A549 (cell line): ENCODE measurements at regions not wholly inside any gene's neighbourhood (a gene's known extent, or its start where the extent isn't known, plus 50 kb on each side); places are given as distances from the start of the nearest gene placed in this dataset.

Source experiments
- ATAC-seq, 2 experiments: fragments of 200-7000 bp in 1 of 2; fragments of >200 bp in 1 of 2; cut with Nextera tagmentation in 1 of 2; cut with Tn5 transposase in 1 of 2; 3 replicates each; pipeline versions ENCODE4 v1.8.0 to v1.9.1; 2018 to 2020; ENCODE audit warnings: mild to moderate bottlenecking in 1 of 2, moderate library complexity in 1 of 2
- CTCF ChIA-PET: fragments of 300-600 bp; sonication (Branson Sonifier 250); formaldehyde crosslinking; extraction: SDS; loops from one replicate; lab custom pipeline; 2021; ENCODE audit warnings: antibody characterized with exemption, inconsistent platforms; lab: Yijun Ruan, JAX
- POLR2A ChIA-PET: fragments of 350-600 bp; formaldehyde crosslinking; extraction: SDS; loops from one replicate; lab custom pipeline; 2021; ENCODE audit warnings: antibody characterized with exemption, inconsistent platforms; lab: Yijun Ruan, JAX
- DNase-seq, 2 experiments: peaks; one replicate each; pipeline versions ENCODE4 v3.0.0 to v3.0.0-alpha.2; 2011 to 2016; ENCODE audit warnings: low read depth in 1 of 2, low spot score in 1 of 2
- FAIRE-seq: peaks from 2 replicates; lab custom pipeline; 2011; peaks lifted over from hg19 to GRCh38; lab: Jason Lieb, UNC
- H3K27ac ChIP-seq, 2 experiments: fragments of >200 bp; sonication (Bioruptor Twin); formaldehyde crosslinking; 3 replicates each; pipeline ENCODE4 v1.5.1; 2016 to 2017
- H3K4me1 ChIP-seq: fragments of >200 bp; sonication (Bioruptor Twin); formaldehyde crosslinking; 3 replicates; pipeline ENCODE4 v1.6.1; 2016
- H3K4me2 ChIP-seq: fragments of >200 bp; sonication (Bioruptor Twin); formaldehyde crosslinking; 3 replicates; pipeline ENCODE4 v1.6.1; 2016
- H3K4me3 ChIP-seq: fragments of >200 bp; sonication (Bioruptor Twin); formaldehyde crosslinking; 3 replicates; pipeline ENCODE4 v1.5.1; 2016
- H3K9me3 ChIP-seq: fragments of >200 bp; sonication (Bioruptor Twin); formaldehyde crosslinking; 3 replicates; pipeline ENCODE4 v1.6.1; 2016
- BHLHE40 ChIP-seq: IDR thresholded peaks from 2 replicates; pipeline ENCODE4 v1.6.1; 2012; ENCODE audit warnings: low read depth, low read length, inconsistent platforms
- CBX8 ChIP-seq: fragments of 200-600 bp; sonication (generic); IDR thresholded peaks from 2 replicates; pipeline ENCODE4 v1.6.1; 2016
- CEBPB ChIP-seq, 2 experiments: fragments of >200 bp in 1 of 2; sonication (Bioruptor Twin) in 1 of 2; formaldehyde crosslinking in 1 of 2; IDR thresholded peaks; 2 replicates each; pipeline ENCODE4 v1.6.1; 2012 to 2016
- CHD4 ChIP-seq: fragments of 200-600 bp; sonication (generic); IDR thresholded peaks from 2 replicates; pipeline ENCODE4 v1.6.1; 2016; ENCODE audit warnings: antibody characterized with exemption, mild to moderate bottlenecking, borderline replicate concordance
- EHF ChIP-seq: fragments of 250-450 bp; sonication (Bioruptor Pico); IDR thresholded peaks from 2 replicates; pipeline ENCODE4 v1.5.0; 2020; ENCODE audit warnings: mild to moderate bottlenecking
- FOSB ChIP-seq: fragments of 250-450 bp; sonication (Bioruptor Pico); IDR thresholded peaks from 2 replicates; pipeline ENCODE4 v1.5.0; 2020; ENCODE audit warnings: mild to moderate bottlenecking, moderate library complexity
- FOXS1 ChIP-seq: fragments of 250-450 bp; sonication (Bioruptor Pico); IDR thresholded peaks from 2 replicates; pipeline ENCODE4 v1.5.0; 2020; ENCODE audit warnings: mild to moderate bottlenecking, moderate library complexity
- HDAC2 ChIP-seq: fragments of 200-600 bp; sonication (generic); IDR thresholded peaks from 2 replicates; pipeline ENCODE4 v1.6.1; 2016
- HEYL ChIP-seq: fragments of 250-450 bp; sonication (Bioruptor Pico); IDR thresholded peaks from 2 replicates; pipeline ENCODE4 v1.8.0; 2021; ENCODE audit warnings: mild to moderate bottlenecking, moderate library complexity
- HOXB5 ChIP-seq: fragments of 250-450 bp; sonication (Bioruptor Pico); IDR thresholded peaks from 2 replicates; pipeline ENCODE4 v1.5.0; 2020; ENCODE audit warnings: mild to moderate bottlenecking, moderate library complexity
- JUN ChIP-seq, 2 experiments: fragments of >200 bp; sonication (Bioruptor Twin); formaldehyde crosslinking; IDR thresholded peaks; 2 replicates in 1 of 2; 3 replicates in 1 of 2; pipeline ENCODE4 v1.6.1; 2016 to 2017
- KDM5A ChIP-seq: fragments of 200-600 bp; sonication (generic); IDR thresholded peaks from 2 replicates; pipeline ENCODE4 v1.6.1; 2016; ENCODE audit warnings: antibody characterized with exemption, mild to moderate bottlenecking
- MAFK ChIP-seq: fragments of 450-650 bp; IDR thresholded peaks from 2 replicates; pipeline ENCODE4 v1.6.1; 2014; ENCODE audit not compliant: partially characterized antibody
- MAZ ChIP-seq: fragments of 150-350 bp; IDR thresholded peaks from 2 replicates; pipeline ENCODE4 v1.6.1; 2014; ENCODE audit warnings: antibody characterized with exemption, low read depth, low read length, borderline replicate concordance
- NFE2L2 ChIP-seq: fragments of 150-350 bp; conservative IDR thresholded peaks from 2 replicates; pipeline ENCODE4 v1.6.1; 2014; ENCODE audit warnings: low read length
- NPAS2 ChIP-seq: fragments of 250-450 bp; sonication (Bioruptor Pico); IDR thresholded peaks from 2 replicates; pipeline ENCODE4 v1.8.0; 2022; ENCODE audit warnings: mild to moderate bottlenecking, moderate library complexity, borderline replicate concordance
- RARB ChIP-seq: fragments of 250-450 bp; sonication (Bioruptor Pico); IDR thresholded peaks from 2 replicates; pipeline ENCODE4 v1.8.0; 2021; ENCODE audit warnings: mild to moderate bottlenecking, moderate library complexity
- RFX5 ChIP-seq: fragments of 450-650 bp; IDR thresholded peaks from 2 replicates; pipeline ENCODE4 v1.7.1; 2014; ENCODE audit warnings: antibody characterized with exemption, mild to moderate bottlenecking, moderate library complexity
- RNF2 ChIP-seq: fragments of 200-600 bp; sonication (generic); IDR thresholded peaks from 2 replicates; pipeline ENCODE4 v1.6.1; 2016; ENCODE audit warnings: low read depth, mild to moderate bottlenecking, antibody characterized with exemption, moderate library complexity, borderline replicate concordance
- SREBF2 ChIP-seq: fragments of 450-650 bp; IDR thresholded peaks from 2 replicates; pipeline ENCODE4 v1.6.1; 2014; ENCODE audit warnings: mild to moderate bottlenecking, moderate library complexity
- ZNF302 ChIP-seq: fragments of 250-450 bp; sonication (Bioruptor Pico); IDR thresholded peaks from 2 replicates; pipeline ENCODE4 v1.9.0; 2021; ENCODE audit warnings: inconsistent platforms, mild to moderate bottlenecking, moderate library complexity
- WGBS: methylation state at CpG from one replicate; pipeline ENCODE4 v1.1.6; 2017; ENCODE audit errors: missing lambda C conversion rate; 5-methylcytosine and 5-hydroxymethylcytosine counted together
- TF ChIP-seq, protein P1 (sequence below): fragments of >200 bp; sonication (Bioruptor Twin); formaldehyde crosslinking; IDR thresholded peaks from 3 replicates; pipeline ENCODE4 v1.5.1; 2016
- TF ChIP-seq, protein P2 (sequence below): IDR thresholded peaks from 2 replicates; pipeline ENCODE4 v1.6.1; 2012
- TF ChIP-seq, protein P3 (sequence below): IDR thresholded peaks from 2 replicates; pipeline ENCODE4 v1.6.1; 2012; ENCODE audit warnings: low read depth, borderline replicate concordance
- TF ChIP-seq, protein P4 (sequence below): fragments of >200 bp; sonication (Bioruptor Twin); formaldehyde crosslinking; IDR thresholded peaks from 2 replicates; pipeline ENCODE4 v1.6.1; 2016
- TF ChIP-seq, protein P5 (sequence below): fragments of 250-450 bp; sonication (Bioruptor Pico); IDR thresholded peaks from 2 replicates; pipeline ENCODE4 v1.5.0; 2020; ENCODE audit warnings: low read depth, mild to moderate bottlenecking, moderate library complexity
- TF ChIP-seq, protein P6 (sequence below): fragments of >200 bp; sonication (Bioruptor Twin); formaldehyde crosslinking; IDR thresholded peaks from 3 replicates; pipeline ENCODE4 v1.6.1; 2016
- TF ChIP-seq, protein P7 (sequence below): IDR thresholded peaks from 2 replicates; pipeline ENCODE4 v1.6.1; 2012
- TF ChIP-seq, protein P8 (sequence below): fragments of 250-450 bp; sonication (Bioruptor Pico); IDR thresholded peaks from 2 replicates; pipeline ENCODE4 v1.5.0; 2021; ENCODE audit warnings: mild to moderate bottlenecking, moderate library complexity, borderline replicate concordance

DNA sequence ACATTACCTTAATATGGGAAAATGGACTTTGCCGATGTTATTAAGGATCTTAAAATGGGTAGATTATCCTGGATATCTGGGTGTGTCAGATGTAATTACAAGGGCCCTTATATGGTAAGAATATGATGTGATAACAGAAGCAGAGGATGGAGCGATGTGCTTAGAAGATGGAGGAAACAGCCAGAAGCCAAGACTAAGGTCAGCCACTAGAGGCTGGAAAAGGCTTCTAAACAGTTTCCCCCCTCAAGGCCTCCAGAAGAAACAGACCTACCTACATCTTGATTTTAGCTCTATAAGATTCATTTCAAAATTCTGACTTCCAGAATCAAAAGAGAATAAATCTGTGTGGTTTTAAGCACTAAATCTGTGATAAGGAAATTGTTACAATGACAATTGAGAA, 131.9 kb downstream of the CAAP1 start:
- no peak for ATAC-seq
- CTCF ChIA-PET = interaction anchor here (0.6 kb wide), 1 partner anchor 1050 kb away, joined by 4 read pairs; no protein-coding TSS in a partner anchor
- POLR2A ChIA-PET = no interaction called here

DNA sequence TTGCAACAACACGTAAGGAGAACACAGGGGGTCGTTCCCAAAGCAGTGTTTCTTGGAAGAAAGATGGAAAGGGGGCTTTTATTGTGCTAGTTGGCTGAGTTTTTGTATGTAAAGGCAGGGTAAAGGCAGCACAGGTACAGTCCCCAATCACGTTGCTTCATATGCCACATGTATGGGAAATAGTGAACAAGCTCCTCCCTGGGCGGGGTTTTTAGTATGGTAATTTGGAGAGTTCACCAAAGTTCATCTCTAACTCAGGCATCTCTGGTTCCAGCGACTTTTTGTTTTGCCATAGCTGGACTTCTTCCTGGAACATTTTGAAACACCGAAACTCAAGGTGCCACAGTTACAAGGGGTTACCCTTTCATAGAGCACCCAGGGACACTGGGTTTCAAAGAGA, 133.9 kb downstream of the CAAP1 start:
- no peak overlapping the region for H3K4me3 ChIP-seq
- no peak overlapping the region for H3K27ac ChIP-seq
- DNase-seq (no peak), FAIRE-seq (no peak), ATAC-seq (no peak)
- ChIA-PET CTCF (interaction anchor here (0.7 kb wide), 1 partner anchor 9 kb away, joined by 3 read pairs; no protein-coding TSS in a partner anchor), POLR2A (no interaction called here)
- H3K4me1 ChIP-seq = no peaks in the 10 kb centered on the region
- no peak overlapping the region for H3K4me2 ChIP-seq
- WGBS = 41% methylated on average over 6 of the region's 6 CpGs
- TF ChIP-seq, protein P1, sequence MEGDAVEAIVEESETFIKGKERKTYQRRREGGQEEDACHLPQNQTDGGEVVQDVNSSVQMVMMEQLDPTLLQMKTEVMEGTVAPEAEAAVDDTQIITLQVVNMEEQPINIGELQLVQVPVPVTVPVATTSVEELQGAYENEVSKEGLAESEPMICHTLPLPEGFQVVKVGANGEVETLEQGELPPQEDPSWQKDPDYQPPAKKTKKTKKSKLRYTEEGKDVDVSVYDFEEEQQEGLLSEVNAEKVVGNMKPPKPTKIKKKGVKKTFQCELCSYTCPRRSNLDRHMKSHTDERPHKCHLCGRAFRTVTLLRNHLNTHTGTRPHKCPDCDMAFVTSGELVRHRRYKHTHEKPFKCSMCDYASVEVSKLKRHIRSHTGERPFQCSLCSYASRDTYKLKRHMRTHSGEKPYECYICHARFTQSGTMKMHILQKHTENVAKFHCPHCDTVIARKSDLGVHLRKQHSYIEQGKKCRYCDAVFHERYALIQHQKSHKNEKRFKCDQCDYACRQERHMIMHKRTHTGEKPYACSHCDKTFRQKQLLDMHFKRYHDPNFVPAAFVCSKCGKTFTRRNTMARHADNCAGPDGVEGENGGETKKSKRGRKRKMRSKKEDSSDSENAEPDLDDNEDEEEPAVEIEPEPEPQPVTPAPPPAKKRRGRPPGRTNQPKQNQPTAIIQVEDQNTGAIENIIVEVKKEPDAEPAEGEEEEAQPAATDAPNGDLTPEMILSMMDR = no peak
- TF ChIP-seq, protein P2, sequence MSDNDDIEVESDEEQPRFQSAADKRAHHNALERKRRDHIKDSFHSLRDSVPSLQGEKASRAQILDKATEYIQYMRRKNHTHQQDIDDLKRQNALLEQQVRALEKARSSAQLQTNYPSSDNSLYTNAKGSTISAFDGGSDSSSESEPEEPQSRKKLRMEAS = no peak
- TF ChIP-seq RFX5 (no peak), ZNF302 (CRISPR knock-in tag) (no peak), CBX8 (no peak), FOXS1 (no peak)
- TF ChIP-seq, protein P3, sequence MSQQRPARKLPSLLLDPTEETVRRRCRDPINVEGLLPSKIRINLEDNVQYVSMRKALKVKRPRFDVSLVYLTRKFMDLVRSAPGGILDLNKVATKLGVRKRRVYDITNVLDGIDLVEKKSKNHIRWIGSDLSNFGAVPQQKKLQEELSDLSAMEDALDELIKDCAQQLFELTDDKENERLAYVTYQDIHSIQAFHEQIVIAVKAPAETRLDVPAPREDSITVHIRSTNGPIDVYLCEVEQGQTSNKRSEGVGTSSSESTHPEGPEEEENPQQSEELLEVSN = no peak
- no peaks in the 10 kb centered on the region for H3K9me3 ChIP-seq

More for the DNA sequence above, 131.9 kb downstream of the CAAP1 start:
- Histone ChIP-seq H3K4me2 (no peak overlapping the region), H3K4me3 (no peak overlapping the region), H3K9me3 (no peaks in the 10 kb centered on the region), H3K4me1 (no peaks in the 10 kb centered on the region), H3K27ac (no peak overlapping the region)
- FAIRE-seq (no peak), DNase-seq (no peak)
- 95% methylated on average over 2 of the region's 2 CpGs for WGBS
- no peak for TF ChIP-seq RFX5
- TF ChIP-seq FOSB (CRISPR knock-in tag) = no peak
- no peak for TF ChIP-seq RNF2
- TF ChIP-seq, protein P4, sequence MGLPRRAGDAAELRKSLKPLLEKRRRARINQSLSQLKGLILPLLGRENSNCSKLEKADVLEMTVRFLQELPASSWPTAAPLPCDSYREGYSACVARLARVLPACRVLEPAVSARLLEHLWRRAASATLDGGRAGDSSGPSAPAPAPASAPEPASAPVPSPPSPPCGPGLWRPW = no peak
- TF ChIP-seq, protein P5, sequence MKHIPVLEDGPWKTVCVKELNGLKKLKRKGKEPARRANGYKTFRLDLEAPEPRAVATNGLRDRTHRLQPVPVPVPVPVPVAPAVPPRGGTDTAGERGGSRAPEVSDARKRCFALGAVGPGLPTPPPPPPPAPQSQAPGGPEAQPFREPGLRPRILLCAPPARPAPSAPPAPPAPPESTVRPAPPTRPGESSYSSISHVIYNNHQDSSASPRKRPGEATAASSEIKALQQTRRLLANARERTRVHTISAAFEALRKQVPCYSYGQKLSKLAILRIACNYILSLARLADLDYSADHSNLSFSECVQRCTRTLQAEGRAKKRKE = no peak
- TF ChIP-seq CHD4 = no peak
- TF ChIP-seq CEBPB (IDR thresholded peaks at IDR 0.05) = no peak
- TF ChIP-seq, protein P6, sequence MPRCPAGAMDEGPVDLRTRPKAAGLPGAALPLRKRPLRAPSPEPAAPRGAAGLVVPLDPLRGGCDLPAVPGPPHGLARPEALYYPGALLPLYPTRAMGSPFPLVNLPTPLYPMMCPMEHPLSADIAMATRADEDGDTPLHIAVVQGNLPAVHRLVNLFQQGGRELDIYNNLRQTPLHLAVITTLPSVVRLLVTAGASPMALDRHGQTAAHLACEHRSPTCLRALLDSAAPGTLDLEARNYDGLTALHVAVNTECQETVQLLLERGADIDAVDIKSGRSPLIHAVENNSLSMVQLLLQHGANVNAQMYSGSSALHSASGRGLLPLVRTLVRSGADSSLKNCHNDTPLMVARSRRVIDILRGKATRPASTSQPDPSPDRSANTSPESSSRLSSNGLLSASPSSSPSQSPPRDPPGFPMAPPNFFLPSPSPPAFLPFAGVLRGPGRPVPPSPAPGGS = no peak
- TF ChIP-seq EHF (CRISPR knock-in tag) = no peak

DNA sequence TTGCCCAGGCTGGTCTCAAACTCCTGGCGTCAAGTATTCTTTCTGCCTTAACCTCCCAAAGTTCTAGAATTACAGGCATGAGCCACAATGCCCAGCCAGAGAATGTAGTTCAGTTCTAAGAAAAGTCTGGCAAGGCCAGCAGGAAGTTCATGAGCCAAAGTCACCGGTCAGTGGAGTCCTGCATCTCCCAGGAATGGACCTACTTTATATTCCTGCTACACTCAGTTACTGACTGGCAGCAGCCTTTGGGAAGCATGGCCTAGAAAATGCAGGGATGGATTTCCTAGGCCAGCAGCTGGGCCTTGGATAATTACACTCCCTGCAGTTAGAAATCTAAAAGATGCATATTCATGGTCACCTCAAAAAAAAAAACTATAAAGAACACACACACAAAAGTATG, 135.7 kb downstream of the CAAP1 start:
- POLR2A ChIA-PET = no interaction called here
- TF ChIP-seq KDM5A = no peak
- TF ChIP-seq HDAC2 = no peak
- TF ChIP-seq, protein P7, sequence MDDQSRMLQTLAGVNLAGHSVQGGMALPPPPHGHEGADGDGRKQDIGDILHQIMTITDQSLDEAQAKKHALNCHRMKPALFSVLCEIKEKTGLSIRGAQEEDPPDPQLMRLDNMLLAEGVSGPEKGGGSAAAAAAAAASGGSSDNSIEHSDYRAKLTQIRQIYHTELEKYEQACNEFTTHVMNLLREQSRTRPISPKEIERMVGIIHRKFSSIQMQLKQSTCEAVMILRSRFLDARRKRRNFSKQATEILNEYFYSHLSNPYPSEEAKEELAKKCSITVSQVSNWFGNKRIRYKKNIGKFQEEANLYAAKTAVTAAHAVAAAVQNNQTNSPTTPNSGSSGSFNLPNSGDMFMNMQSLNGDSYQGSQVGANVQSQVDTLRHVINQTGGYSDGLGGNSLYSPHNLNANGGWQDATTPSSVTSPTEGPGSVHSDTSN = no peak
- TF ChIP-seq RARB (CRISPR knock-in tag) = no peak
- no peak for TF ChIP-seq NPAS2 (CRISPR knock-in tag)
- no peak for TF ChIP-seq NFE2L2
- no peak for TF ChIP-seq MAZ
- TF ChIP-seq JUN (IDR thresholded peaks at IDR 0.05) = no peak
- TF ChIP-seq, protein P8, sequence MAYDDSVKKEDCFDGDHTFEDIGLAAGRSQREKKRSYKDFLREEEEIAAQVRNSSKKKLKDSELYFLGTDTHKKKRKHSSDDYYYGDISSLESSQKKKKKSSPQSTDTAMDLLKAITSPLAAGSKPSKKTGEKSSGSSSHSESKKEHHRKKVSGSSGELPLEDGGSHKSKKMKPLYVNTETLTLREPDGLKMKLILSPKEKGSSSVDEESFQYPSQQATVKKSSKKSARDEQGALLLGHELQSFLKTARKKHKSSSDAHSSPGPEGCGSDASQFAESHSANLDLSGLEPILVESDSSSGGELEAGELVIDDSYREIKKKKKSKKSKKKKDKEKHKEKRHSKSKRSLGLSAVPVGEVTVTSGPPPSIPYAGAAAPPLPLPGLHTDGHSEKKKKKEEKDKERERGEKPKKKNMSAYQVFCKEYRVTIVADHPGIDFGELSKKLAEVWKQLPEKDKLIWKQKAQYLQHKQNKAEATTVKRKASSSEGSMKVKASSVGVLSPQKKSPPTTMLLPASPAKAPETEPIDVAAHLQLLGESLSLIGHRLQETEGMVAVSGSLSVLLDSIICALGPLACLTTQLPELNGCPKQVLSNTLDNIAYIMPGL (CRISPR knock-in tag) = no peak
- no peak for TF ChIP-seq HEYL (CRISPR knock-in tag)
- no peak for TF ChIP-seq BHLHE40
- no peak for TF ChIP-seq SREBF2
- no peak for TF ChIP-seq HOXB5
- no peak for TF ChIP-seq MAFK

More for the DNA sequence above, 135.7 kb downstream of the CAAP1 start:
- H3K4me2 ChIP-seq = no peak overlapping the region
- FAIRE-seq (no peak), DNase-seq (no peak), ATAC-seq (no peak)
- 85% methylated on average over 2 of the region's 2 CpGs for WGBS
- H3K27ac ChIP-seq = no peak overlapping the region
- no peaks in the 10 kb centered on the region for H3K4me1 ChIP-seq
- no peak overlapping the region for H3K4me3 ChIP-seq
- CTCF ChIA-PET = no interaction called here
- H3K9me3 ChIP-seq = no peaks in the 10 kb centered on the region
